ENCODE measurements at regions not wholly inside any gene's neighbourhood (a gene's known extent, or its start where the extent isn't known, plus 50 kb on each side); places are given as distances from the start of the nearest gene placed in this dataset.

DNA sequence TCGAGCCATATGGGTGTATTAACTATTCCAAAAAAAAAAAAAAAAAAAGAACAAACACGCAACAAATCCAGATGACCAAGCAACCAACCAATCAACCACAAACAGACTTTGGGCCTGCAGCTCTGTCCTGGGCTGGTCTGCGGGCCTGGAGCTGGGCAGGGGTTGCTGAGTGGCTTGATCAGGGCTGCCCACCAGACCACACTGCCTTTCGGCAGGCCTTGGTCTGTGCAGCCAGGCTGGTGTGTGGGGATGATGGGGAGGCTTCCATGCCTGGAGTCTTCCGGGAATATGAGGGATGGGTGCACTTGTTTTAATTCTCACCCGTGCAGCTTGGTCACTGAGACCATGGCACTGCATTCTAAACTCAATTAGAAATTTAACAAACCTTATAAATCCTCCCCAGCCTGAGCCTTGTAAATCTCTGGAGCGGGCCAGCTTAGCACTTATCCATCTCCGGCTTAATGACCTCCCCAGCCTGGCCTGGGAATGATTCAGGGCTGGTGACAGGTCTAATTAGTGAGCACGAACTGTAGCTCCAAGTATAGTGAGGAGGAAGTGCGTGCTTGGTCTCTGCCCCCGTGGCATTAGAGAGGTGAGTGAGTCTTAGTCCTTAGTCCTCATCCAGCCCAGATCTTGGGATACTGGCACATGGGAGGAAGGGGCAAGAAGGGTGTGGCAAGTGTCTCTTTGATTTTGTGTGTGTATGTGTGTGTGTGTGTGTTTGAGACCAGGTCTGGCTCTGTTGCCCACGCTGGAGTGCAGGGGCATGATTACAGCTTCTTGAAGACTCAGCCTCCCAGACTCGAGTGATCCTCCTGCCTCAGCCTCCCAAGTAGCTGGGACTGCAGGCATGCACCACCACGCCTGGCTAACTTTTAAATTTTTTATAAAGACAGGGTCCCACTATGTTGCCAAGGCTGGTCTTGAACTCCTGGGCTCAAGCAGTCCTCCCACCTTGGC is 74.6 kb upstream of the CSF3R start:
- no peak overlapping the region for H3K14ac ChIP-seq (replicated peaks; ENCODE audit: low read depth, low read length)
- no peaks in the 10 kb centered on the region for H4K20me1 ChIP-seq (ENCODE audit: insufficient read depth, low read length)
- ATAC-seq (ENCODE audit: low read depth), result no peak
- H4K8ac ChIP-seq (ENCODE audit: low read depth in 2 of 2, low read length in 2 of 2), result no peak overlapping the region
- no peak overlapping the region for H4K91ac ChIP-seq (ENCODE audit: insufficient read depth, low read depth, low read length)
- TF ChIP-seq, protein P1, sequence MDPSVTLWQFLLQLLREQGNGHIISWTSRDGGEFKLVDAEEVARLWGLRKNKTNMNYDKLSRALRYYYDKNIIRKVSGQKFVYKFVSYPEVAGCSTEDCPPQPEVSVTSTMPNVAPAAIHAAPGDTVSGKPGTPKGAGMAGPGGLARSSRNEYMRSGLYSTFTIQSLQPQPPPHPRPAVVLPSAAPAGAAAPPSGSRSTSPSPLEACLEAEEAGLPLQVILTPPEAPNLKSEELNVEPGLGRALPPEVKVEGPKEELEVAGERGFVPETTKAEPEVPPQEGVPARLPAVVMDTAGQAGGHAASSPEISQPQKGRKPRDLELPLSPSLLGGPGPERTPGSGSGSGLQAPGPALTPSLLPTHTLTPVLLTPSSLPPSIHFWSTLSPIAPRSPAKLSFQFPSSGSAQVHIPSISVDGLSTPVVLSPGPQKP (IDR thresholded peaks at IDR 0.05; ENCODE audit: borderline replicate concordance, low read depth, low read length), result no peak
- no peak for TF ChIP-seq POLR2A (IDR thresholded peaks at IDR 0.05; ENCODE audit: low read depth, low read length)
- no peak for TF ChIP-seq CEBPB (IDR thresholded peaks at IDR 0.05; ENCODE audit: low read depth, low read length)
- TF ChIP-seq RCOR1 (IDR thresholded peaks at IDR 0.05; ENCODE audit: insufficient replicate concordance, low read length), result no peak
- TF ChIP-seq MAZ (IDR thresholded peaks at IDR 0.05; ENCODE audit: borderline replicate concordance, low read depth, low read length), result no peak
- TF ChIP-seq, protein P2, sequence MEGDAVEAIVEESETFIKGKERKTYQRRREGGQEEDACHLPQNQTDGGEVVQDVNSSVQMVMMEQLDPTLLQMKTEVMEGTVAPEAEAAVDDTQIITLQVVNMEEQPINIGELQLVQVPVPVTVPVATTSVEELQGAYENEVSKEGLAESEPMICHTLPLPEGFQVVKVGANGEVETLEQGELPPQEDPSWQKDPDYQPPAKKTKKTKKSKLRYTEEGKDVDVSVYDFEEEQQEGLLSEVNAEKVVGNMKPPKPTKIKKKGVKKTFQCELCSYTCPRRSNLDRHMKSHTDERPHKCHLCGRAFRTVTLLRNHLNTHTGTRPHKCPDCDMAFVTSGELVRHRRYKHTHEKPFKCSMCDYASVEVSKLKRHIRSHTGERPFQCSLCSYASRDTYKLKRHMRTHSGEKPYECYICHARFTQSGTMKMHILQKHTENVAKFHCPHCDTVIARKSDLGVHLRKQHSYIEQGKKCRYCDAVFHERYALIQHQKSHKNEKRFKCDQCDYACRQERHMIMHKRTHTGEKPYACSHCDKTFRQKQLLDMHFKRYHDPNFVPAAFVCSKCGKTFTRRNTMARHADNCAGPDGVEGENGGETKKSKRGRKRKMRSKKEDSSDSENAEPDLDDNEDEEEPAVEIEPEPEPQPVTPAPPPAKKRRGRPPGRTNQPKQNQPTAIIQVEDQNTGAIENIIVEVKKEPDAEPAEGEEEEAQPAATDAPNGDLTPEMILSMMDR (conservative IDR thresholded peaks at IDR 0.05; ENCODE audit: low read depth, low read length), result no peak
- no peak for TF ChIP-seq FOS (IDR thresholded peaks at IDR 0.05; ENCODE audit: low read depth, low read length)
- TF ChIP-seq BHLHE40 (IDR thresholded peaks at IDR 0.05; ENCODE audit: low read depth, low read length), result no peak
- no peak for TF ChIP-seq SMC3 (IDR thresholded peaks at IDR 0.05; ENCODE audit: low read depth, low read length)
- no peak for TF ChIP-seq MXI1 (IDR thresholded peaks at IDR 0.05; ENCODE audit: borderline replicate concordance, low read depth, low read length)
- no peak for TF ChIP-seq CHD1 (IDR thresholded peaks at IDR 0.05; ENCODE audit: low read depth, low read length)
- no peak for TF ChIP-seq MAFK (IDR thresholded peaks at IDR 0.05; ENCODE audit: low read depth, low read length)
- no peak for TF ChIP-seq RAD21 (IDR thresholded peaks at IDR 0.05; ENCODE audit: low read length)
- H2AK5ac ChIP-seq (ENCODE audit: low read depth, low read length), result no peak overlapping the region
- H3K9ac ChIP-seq (ENCODE audit: low read depth, low read length), result no peak overlapping the region
- H2BK5ac ChIP-seq (ENCODE audit: low read depth, low read length, poor library complexity, severe bottlenecking), result no peak overlapping the region
- no peak overlapping the region for H2BK120ac ChIP-seq (ENCODE audit: low read depth, low read length)
- no peak overlapping the region for H2BK20ac ChIP-seq (ENCODE audit: low read depth, low read length)
- WGBS, 2 experiments (ENCODE audit: extremely low coverage in 2 of 2, insufficient read length in 1 of 2), result 61% methylated on average over 2 of the region's 14 CpGs; no CpG with 5 or more reads in 1 of the 2 experiments
- no peak overlapping the region for H3K18ac ChIP-seq (ENCODE audit: low read depth, low read length)
- ChIA-PET POLR2A (ENCODE audit: unreplicated experiment) (no interaction called here), CTCF (interaction anchor here (0.6 to 1.4 kb wide), 2 partner anchors 12 to 19 kb away, joined by 3 to 4 read pairs; no protein-coding TSS in a partner anchor)
- dilution Hi-C loops (cut with HindIII; ENCODE audit: low sequenced_read_pairs, unreplicated experiment), result no loop called here
- in situ Hi-C loops (cut with MboI; ENCODE audit: low sequenced_read_pairs), result no loop called here
- no peak overlapping the region for H3K4me3 ChIP-seq (ENCODE audit: insufficient read depth, low read depth, low read length)
- H3K4ac ChIP-seq (ENCODE audit: low read depth, low read length), result no peak overlapping the region
- no peak overlapping the region for H2AK9ac ChIP-seq (replicated peaks; ENCODE audit: low read depth, low read length, poor library complexity)
- no peaks in the 10 kb centered on the region for H3K9me3 ChIP-seq (ENCODE audit: control insufficient read depth, insufficient read depth, low read length)
- no peak overlapping the region for H2AFZ ChIP-seq (replicated peaks; ENCODE audit: low read length, poor library complexity)
- H3K4me1 ChIP-seq (ENCODE audit: control insufficient read depth, insufficient read depth, low read length), result no peaks in the 10 kb centered on the region
- intact Hi-C loops (cut with micrococcal nuclease), result no loop called here
- no peak overlapping the region for H3K23ac ChIP-seq (ENCODE audit: low read depth, low read length)
- H3K27me3 ChIP-seq (ENCODE audit: control insufficient read depth, insufficient read depth, low read length), result peaks cover 12% of the 10 kb centered on the region
- H3K36me3 ChIP-seq (ENCODE audit: control insufficient read depth, insufficient read depth, low read length), result no peaks in the 10 kb centered on the region
- no peaks in the 10 kb centered on the region for H3K79me1 ChIP-seq (ENCODE audit: low read depth in 1 of 2, low read length in 2 of 2)
- H3K27ac ChIP-seq (ENCODE audit: insufficient read depth, low read length), result no peak overlapping the region
- no peak overlapping the region for H3K4me2 ChIP-seq (ENCODE audit: low read depth, low read length)
- no peak overlapping the region for H4K5ac ChIP-seq (ENCODE audit: low read depth, low read length)
- no peak for DNase-seq
- no peak overlapping the region for H2BK15ac ChIP-seq (ENCODE audit: low read depth, low read length)
- no peak overlapping the region for H3K56ac ChIP-seq (ENCODE audit: extremely low read depth, insufficient read depth, low read length)
- BruUV-seq (replicated peaks), result no TSS peak
- H3K9me1 ChIP-seq (ENCODE audit: insufficient read depth, low read length), result no peaks in the 10 kb centered on the region

Measured in IMR-90 (cell line).